ENCODE measurements at regions not wholly inside any gene's neighbourhood (a gene's known extent, or its start where the extent isn't known, plus 50 kb on each side); places are given as distances from the start of the nearest gene placed in this dataset.
"Not testable (repeated sequence)": the region's sequence is repeated elsewhere in the genome, so short reads cannot be mapped to it uniquely, and the experiment has no call there.

DNA sequence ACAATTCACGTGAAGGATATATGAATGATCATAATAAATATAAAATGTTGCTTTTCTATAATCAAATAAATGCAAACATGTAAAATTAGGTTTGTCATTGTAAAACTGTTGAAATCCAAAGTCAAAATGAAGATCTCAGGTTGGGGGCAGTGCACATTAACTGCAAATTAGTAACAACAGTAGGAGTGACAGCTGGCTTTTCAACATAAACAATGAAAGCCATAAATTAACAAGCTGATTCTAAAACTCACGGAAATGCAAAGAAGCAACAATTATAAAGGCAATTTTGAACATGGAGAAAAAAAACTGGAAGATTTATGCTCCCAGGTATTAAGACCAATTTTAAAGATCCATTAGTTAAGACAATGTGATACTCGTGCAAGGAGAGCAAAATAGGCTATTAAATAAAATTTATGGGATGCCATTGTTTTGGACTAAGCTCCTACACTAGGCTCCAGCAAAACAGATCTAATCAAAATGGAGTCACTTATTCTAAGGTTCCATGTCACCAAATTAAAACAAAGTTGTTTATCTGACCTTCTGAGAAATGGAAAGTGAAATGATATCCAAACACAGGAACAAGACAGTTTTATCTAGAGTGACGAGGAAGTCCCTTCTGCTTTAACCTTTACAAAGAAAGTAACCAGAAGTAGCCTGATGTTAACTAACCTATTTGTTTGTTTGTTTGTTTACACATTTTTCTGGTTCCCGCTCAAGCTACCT, 770.8 kb downstream of the EPHA7 start:
- H3K27ac ChIP-seq, result no peak overlapping the region
- no peaks in the 10 kb centered on the region for H3K36me3 ChIP-seq
- intact Hi-C loops (cut with DNase I), result no loop called here
- no peaks in the 10 kb centered on the region for H3K9me3 ChIP-seq
- no peak overlapping the region for H3K4me3 ChIP-seq
- H3K27me3 ChIP-seq (ENCODE audit: low read depth), result no peaks in the 10 kb centered on the region
- ATAC-seq (no peak), DNase-seq (no peak)
- H3K4me1 ChIP-seq, result no peaks in the 10 kb centered on the region
- TF ChIP-seq, protein P1, sequence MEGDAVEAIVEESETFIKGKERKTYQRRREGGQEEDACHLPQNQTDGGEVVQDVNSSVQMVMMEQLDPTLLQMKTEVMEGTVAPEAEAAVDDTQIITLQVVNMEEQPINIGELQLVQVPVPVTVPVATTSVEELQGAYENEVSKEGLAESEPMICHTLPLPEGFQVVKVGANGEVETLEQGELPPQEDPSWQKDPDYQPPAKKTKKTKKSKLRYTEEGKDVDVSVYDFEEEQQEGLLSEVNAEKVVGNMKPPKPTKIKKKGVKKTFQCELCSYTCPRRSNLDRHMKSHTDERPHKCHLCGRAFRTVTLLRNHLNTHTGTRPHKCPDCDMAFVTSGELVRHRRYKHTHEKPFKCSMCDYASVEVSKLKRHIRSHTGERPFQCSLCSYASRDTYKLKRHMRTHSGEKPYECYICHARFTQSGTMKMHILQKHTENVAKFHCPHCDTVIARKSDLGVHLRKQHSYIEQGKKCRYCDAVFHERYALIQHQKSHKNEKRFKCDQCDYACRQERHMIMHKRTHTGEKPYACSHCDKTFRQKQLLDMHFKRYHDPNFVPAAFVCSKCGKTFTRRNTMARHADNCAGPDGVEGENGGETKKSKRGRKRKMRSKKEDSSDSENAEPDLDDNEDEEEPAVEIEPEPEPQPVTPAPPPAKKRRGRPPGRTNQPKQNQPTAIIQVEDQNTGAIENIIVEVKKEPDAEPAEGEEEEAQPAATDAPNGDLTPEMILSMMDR (IDR thresholded peaks at IDR 0.05), result no peak

DNA sequence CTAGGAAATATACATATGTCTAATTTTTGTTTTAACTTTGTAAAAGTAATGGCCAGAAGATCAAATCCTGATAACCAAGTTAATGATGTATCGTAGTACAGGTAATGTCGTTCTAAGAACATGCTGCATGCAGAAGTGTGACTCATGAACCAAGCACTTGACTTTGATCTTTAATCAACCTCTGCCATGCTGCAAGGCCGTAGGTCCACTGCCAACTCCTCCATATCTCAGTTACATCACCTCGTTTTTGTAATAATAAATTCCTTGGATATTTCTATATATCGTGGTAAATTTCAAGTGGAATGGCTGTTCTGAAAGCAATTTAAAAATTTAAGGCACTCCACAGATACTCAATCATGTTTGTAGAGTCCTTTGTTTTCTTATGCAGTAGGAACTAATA, 771.7 kb downstream of the EPHA7 start:
- H3K36me3 ChIP-seq, result no peaks in the 10 kb centered on the region
- intact Hi-C loops (cut with DNase I), result no loop called here
- no peak overlapping the region for H3K27ac ChIP-seq
- no peaks in the 10 kb centered on the region for H3K27me3 ChIP-seq (ENCODE audit: low read depth)
- H3K4me1 ChIP-seq, result no peaks in the 10 kb centered on the region
- H3K4me3 ChIP-seq, result no peak overlapping the region
- DNase-seq (no peak), ATAC-seq (no peak)
- H3K9me3 ChIP-seq, result no peaks in the 10 kb centered on the region
- TF ChIP-seq, protein P1 (IDR thresholded peaks at IDR 0.05), result no peak

DNA sequence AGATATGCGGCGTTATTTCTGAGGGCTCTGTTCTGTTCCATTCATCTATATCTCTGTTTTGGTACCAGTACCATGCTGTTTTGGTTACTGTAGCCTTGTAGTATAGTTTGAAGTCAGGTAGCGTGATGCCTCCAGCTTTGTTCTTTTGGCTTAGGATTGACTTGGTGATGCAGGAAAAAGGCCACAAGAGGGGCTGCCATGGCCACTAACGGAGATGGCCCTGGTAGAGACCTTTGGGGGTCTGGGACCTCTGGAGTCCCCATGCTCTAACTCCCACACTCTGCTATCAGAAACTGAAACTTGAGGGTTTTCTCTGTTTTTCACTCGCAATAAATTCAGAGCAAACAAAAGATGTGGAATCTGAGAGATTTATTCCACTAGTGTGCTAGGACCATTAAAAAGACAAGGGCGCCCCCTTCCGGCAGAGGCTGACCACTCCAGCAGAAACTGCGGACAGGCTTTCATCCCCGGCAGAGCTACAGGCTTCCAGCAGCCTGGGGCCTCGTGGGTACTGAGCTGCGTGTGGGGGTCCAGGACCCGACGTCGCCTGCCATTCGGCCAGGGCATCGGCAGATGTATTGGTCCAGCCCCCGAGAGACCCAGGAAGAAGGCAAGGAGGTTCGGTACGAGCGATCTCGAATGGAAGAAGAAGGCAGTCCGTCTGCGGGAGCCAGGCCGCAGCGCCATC, 775.1 kb downstream of the EPHA7 start:
- H3K27me3 ChIP-seq (ENCODE audit: low read depth); H3K4me1 ChIP-seq; H3K36me3 ChIP-seq; H3K9me3 ChIP-seq; intact Hi-C loops (cut with DNase I); H3K27ac ChIP-seq; H3K4me3 ChIP-seq: not testable (repeated sequence)
- ATAC-seq, result peak in 1 of 2 donors; percentile 29
- TF ChIP-seq, protein P1 (IDR thresholded peaks at IDR 0.05), result peak; percentile 34
- DNase-seq, result peak; percentile 56

DNA sequence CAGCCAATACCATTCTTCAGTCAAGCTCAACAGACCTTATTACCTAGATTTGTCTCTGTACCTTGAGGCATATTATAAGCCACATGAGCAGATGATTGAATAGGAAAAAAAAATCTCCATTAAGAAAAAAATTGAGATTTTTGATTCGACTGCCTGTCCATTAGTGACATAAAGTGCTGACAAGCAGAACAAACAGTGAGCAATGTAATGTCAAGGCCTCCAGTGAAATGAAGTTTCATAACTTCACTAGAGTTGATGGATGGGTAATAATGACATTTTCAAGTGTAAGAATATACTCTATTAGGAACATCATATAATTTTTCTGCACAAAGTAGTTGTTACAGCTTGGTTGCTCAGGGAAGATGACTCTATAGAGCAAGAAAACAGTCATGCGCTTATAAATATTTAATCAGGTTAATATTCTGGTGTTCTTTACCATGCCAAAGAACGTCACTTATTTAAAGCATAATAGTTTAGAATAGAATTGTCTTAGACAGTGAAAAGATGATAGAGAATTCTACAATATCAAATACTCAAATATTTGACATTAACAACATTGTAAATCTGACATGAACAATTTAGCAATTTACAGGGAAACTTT, 783.7 kb downstream of the EPHA7 start:
- ATAC-seq (no peak), DNase-seq (no peak)
- Histone ChIP-seq H3K27ac (no peak overlapping the region), H3K4me1 (no peaks in the 10 kb centered on the region), H3K4me3 (no peak overlapping the region), H3K27me3 (ENCODE audit: low read depth) (no peaks in the 10 kb centered on the region), H3K9me3 (no peaks in the 10 kb centered on the region), H3K36me3 (no peaks in the 10 kb centered on the region)
- TF ChIP-seq, protein P1 (IDR thresholded peaks at IDR 0.05), result no peak
- intact Hi-C loops (cut with DNase I), result no loop called here

DNA sequence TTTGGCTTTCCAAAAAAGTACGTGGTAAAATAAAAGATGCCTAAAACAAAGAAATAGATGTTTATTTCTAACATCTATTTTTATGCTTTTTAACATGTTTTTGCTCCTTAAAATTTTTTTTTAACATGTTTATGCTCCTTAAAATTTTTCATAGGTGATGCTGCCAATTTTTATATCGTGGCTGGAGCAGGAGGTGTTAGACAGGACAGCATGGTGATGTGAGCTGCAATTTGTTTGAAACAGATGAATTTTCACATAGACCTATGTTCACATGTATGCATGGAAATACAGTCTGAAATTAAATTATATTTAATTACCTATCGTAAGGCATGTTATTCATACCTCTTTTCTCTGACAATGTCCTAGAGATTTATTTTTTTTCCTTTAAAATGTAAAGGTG, 784.8 kb downstream of the EPHA7 start:
- no peaks in the 10 kb centered on the region for H3K9me3 ChIP-seq
- H3K4me3 ChIP-seq, result no peak overlapping the region
- TF ChIP-seq, protein P1 (IDR thresholded peaks at IDR 0.05), result no peak
- H3K36me3 ChIP-seq, result no peaks in the 10 kb centered on the region
- H3K4me1 ChIP-seq, result no peaks in the 10 kb centered on the region
- H3K27ac ChIP-seq, result no peak overlapping the region
- ATAC-seq (no peak), DNase-seq (no peak)
- H3K27me3 ChIP-seq (ENCODE audit: low read depth), result no peaks in the 10 kb centered on the region
- intact Hi-C loops (cut with DNase I), result no loop called here

Measured in lower lobe of right lung (tissue), 2 donors.